Activated CD8-positive, alpha-beta memory T cell treated with anti-CD3 and anti-CD28 coated beads, Interleukin-2, amount 10 ng/mL, durations not matched to agents 7 days and 5 days (primary cell): ENCODE measurements at regions not wholly inside any gene's neighbourhood (a gene's known extent, or its start where the extent isn't known, plus 50 kb on each side); places are given as distances from the start of the nearest gene placed in this dataset.
"Not testable (repeated sequence)": the region's sequence is repeated elsewhere in the genome, so short reads cannot be mapped to it uniquely, and the experiment has no call there.

ENCODE experiments used
- ATAC-seq: fragments of 150-1000 bp; cut with Tn5 transposase; one replicate; pipeline ENCODE4 v1.10.0; 2021; ENCODE audit warnings: moderate library complexity
- CTCF ChIA-PET: fragments of 350-600 bp; sonication (Branson Sonifier 250); formaldehyde crosslinking; loops from one replicate; lab custom pipeline; 2021; ENCODE audit warnings: antibody characterized with exemption; lab: Charles Lee
- DNase-seq: peaks from one replicate; pipeline ENCODE4 v3.0.0-alpha.2; 2020
- H3K27ac Mint-ChIP-seq: one replicate; pipeline ENCODE4 v1.8.0; 2021; ENCODE audit warnings: mild to moderate bottlenecking, mixed read lengths
- H3K27me3 Mint-ChIP-seq: one replicate; pipeline ENCODE4 v1.8.0; 2021; ENCODE audit warnings: mixed read lengths
- H3K36me3 Mint-ChIP-seq: one replicate; pipeline ENCODE4 v1.8.0; 2021; ENCODE audit warnings: mild to moderate bottlenecking, mixed read lengths
- H3K4me1 Mint-ChIP-seq: one replicate; pipeline ENCODE4 v1.8.0; 2021; ENCODE audit warnings: mixed read lengths
- H3K4me3 Mint-ChIP-seq: one replicate; pipeline ENCODE4 v1.8.0; 2021; ENCODE audit warnings: mild to moderate bottlenecking, moderate library complexity, mixed read lengths
- H3K9me3 Mint-ChIP-seq: one replicate; pipeline ENCODE4 v1.8.0; 2022; ENCODE audit warnings: low read depth, mixed read lengths

GRCh38 chr5:158593925-158594324 is 505.8 kb downstream of the EBF1 start:
- ATAC-seq (no peak), DNase-seq (no peak)
- Mint-ChIP-seq H3K4me1 (no peaks in the 10 kb centered on the region), H3K27me3 (no peaks in the 10 kb centered on the region), H3K36me3 (no peaks in the 10 kb centered on the region), H3K4me3 (no peak overlapping the region), H3K9me3 (no peaks in the 10 kb centered on the region), H3K27ac (no peak overlapping the region)
- CTCF ChIA-PET = no interaction called here

- CTCF ChIA-PET = no interaction called here
- H3K4me3 Mint-ChIP-seq = no peak overlapping the region
- H3K36me3 Mint-ChIP-seq = no peaks in the 10 kb centered on the region
- ATAC-seq = no peak
- no peak overlapping the region for H3K27ac Mint-ChIP-seq
- H3K27me3 Mint-ChIP-seq = no peaks in the 10 kb centered on the region
- no peaks in the 10 kb centered on the region for H3K4me1 Mint-ChIP-seq
- no peak for DNase-seq
- H3K9me3 Mint-ChIP-seq = no peaks in the 10 kb centered on the region
Measured at GRCh38 chr5:158591301-158591863, 508.3 kb downstream of the EBF1 start.

- no peak overlapping the region for H3K27ac Mint-ChIP-seq
- ATAC-seq (no peak), DNase-seq (no peak)
- no peaks in the 10 kb centered on the region for H3K9me3 Mint-ChIP-seq
- no peak overlapping the region for H3K4me3 Mint-ChIP-seq
- H3K36me3 Mint-ChIP-seq = no peaks in the 10 kb centered on the region
- no peaks in the 10 kb centered on the region for H3K27me3 Mint-ChIP-seq
- CTCF ChIA-PET = no interaction called here
- H3K4me1 Mint-ChIP-seq = no peaks in the 10 kb centered on the region
Measured at GRCh38 chr5:158590746-158591300, 508.9 kb downstream of the EBF1 start.

GRCh38 chr5:158589939-158590338 is 509.8 kb downstream of the EBF1 start:
- Mint-ChIP-seq H3K27ac (no peak overlapping the region), H3K9me3 (no peaks in the 10 kb centered on the region), H3K4me1 (no peaks in the 10 kb centered on the region), H3K36me3 (no peaks in the 10 kb centered on the region), H3K4me3 (no peak overlapping the region), H3K27me3 (no peaks in the 10 kb centered on the region)
- no peak for DNase-seq
- no peak for ATAC-seq
- CTCF ChIA-PET = no interaction called here

- no peaks in the 10 kb centered on the region for H3K36me3 Mint-ChIP-seq
- DNase-seq (no peak), ATAC-seq (no peak)
- H3K4me3 Mint-ChIP-seq = no peak overlapping the region
- CTCF ChIA-PET = no interaction called here
- H3K4me1 Mint-ChIP-seq = no peaks in the 10 kb centered on the region
- H3K27ac Mint-ChIP-seq = no peak overlapping the region
- no peaks in the 10 kb centered on the region for H3K9me3 Mint-ChIP-seq
- no peaks in the 10 kb centered on the region for H3K27me3 Mint-ChIP-seq
Measured at GRCh38 chr5:158588617-158589016, 511.1 kb downstream of the EBF1 start.

- no peak for DNase-seq
- H3K27me3 Mint-ChIP-seq = no peaks in the 10 kb centered on the region
- H3K4me3 Mint-ChIP-seq = no peak overlapping the region
- CTCF ChIA-PET = no interaction called here
- no peak overlapping the region for H3K27ac Mint-ChIP-seq
- H3K9me3 Mint-ChIP-seq = no peaks in the 10 kb centered on the region
- H3K36me3 Mint-ChIP-seq = no peaks in the 10 kb centered on the region
- H3K4me1 Mint-ChIP-seq = no peaks in the 10 kb centered on the region
- no peak for ATAC-seq
Measured at GRCh38 chr5:158586054-158586453, 513.7 kb downstream of the EBF1 start.

GRCh38 chr5:158582669-158583068 is 517.0 kb downstream of the EBF1 start:
- DNase-seq, H3K36me3 Mint-ChIP-seq, H3K4me3 Mint-ChIP-seq, CTCF ChIA-PET, H3K9me3 Mint-ChIP-seq, ATAC-seq, H3K4me1 Mint-ChIP-seq, H3K27me3 Mint-ChIP-seq, H3K27ac Mint-ChIP-seq: not testable (repeated sequence)

- H3K4me1 Mint-ChIP-seq = no peaks in the 10 kb centered on the region
- CTCF ChIA-PET = no interaction called here
- H3K36me3 Mint-ChIP-seq = no peaks in the 10 kb centered on the region
- peaks cover 2% of the 10 kb centered on the region for H3K9me3 Mint-ChIP-seq
- no peak overlapping the region for H3K4me3 Mint-ChIP-seq
- DNase-seq = no peak
- H3K27me3 Mint-ChIP-seq = no peaks in the 10 kb centered on the region
- ATAC-seq = no peak
- no peak overlapping the region for H3K27ac Mint-ChIP-seq
Measured at GRCh38 chr5:158573829-158574228, 525.9 kb downstream of the EBF1 start.

GRCh38 chr5:158570502-158570901 is 529.2 kb downstream of the EBF1 start:
- no peaks in the 10 kb centered on the region for H3K36me3 Mint-ChIP-seq
- CTCF ChIA-PET = no interaction called here
- H3K27me3 Mint-ChIP-seq = no peaks in the 10 kb centered on the region
- H3K4me3 Mint-ChIP-seq = no peak overlapping the region
- no peak overlapping the region for H3K27ac Mint-ChIP-seq
- no peaks in the 10 kb centered on the region for H3K4me1 Mint-ChIP-seq
- DNase-seq = no peak
- no peaks in the 10 kb centered on the region for H3K9me3 Mint-ChIP-seq
- ATAC-seq = no peak

- DNase-seq = no peak
- ATAC-seq = no peak
- Mint-ChIP-seq H3K9me3 (no peaks in the 10 kb centered on the region), H3K4me1 (no peaks in the 10 kb centered on the region), H3K4me3 (no peak overlapping the region), H3K27me3 (no peaks in the 10 kb centered on the region), H3K36me3 (no peaks in the 10 kb centered on the region), H3K27ac (no peak overlapping the region)
- CTCF ChIA-PET = no interaction called here
Measured at GRCh38 chr5:158569534-158569933, 530.2 kb downstream of the EBF1 start.

GRCh38 chr5:158565017-158565789 is 534.5 kb downstream of the EBF1 start:
- H3K4me3 Mint-ChIP-seq = no peak overlapping the region
- CTCF ChIA-PET = interaction anchor here (1.2 kb wide), 1 partner anchor 10 kb away, joined by 3 read pairs; no protein-coding TSS in a partner anchor

GRCh38 chr5:158563760-158564390 is 535.8 kb downstream of the EBF1 start:
- peaks cover 2% of the 10 kb centered on the region for H3K9me3 Mint-ChIP-seq
- ATAC-seq (no peak), DNase-seq (no peak)
- no peak overlapping the region for H3K27ac Mint-ChIP-seq
- no peaks in the 10 kb centered on the region for H3K27me3 Mint-ChIP-seq
- H3K4me3 Mint-ChIP-seq = no peak overlapping the region
- H3K36me3 Mint-ChIP-seq = no peaks in the 10 kb centered on the region
- CTCF ChIA-PET = interaction anchor here (1.2 kb wide), 1 partner anchor 9 kb away, joined by 3 read pairs; no protein-coding TSS in a partner anchor
- peaks cover 6% of the 10 kb centered on the region for H3K4me1 Mint-ChIP-seq

More at GRCh38 chr5:158565017-158565789, 534.5 kb downstream of the EBF1 start:
- Mint-ChIP-seq H3K36me3 (no peaks in the 10 kb centered on the region), H3K27me3 (no peaks in the 10 kb centered on the region), H3K9me3 (peaks cover 2% of the 10 kb centered on the region), H3K4me1 (peaks cover 3% of the 10 kb centered on the region), H3K27ac (no peak overlapping the region)
- DNase-seq (no peak), ATAC-seq (no peak)

- H3K9me3 Mint-ChIP-seq = peaks cover 2% of the 10 kb centered on the region
- no peak for ATAC-seq
- CTCF ChIA-PET = no interaction called here
- no peak for DNase-seq
- no peak overlapping the region for H3K27ac Mint-ChIP-seq
- H3K27me3 Mint-ChIP-seq = no peaks in the 10 kb centered on the region
- H3K36me3 Mint-ChIP-seq = no peaks in the 10 kb centered on the region
- H3K4me3 Mint-ChIP-seq = no peak overlapping the region
- H3K4me1 Mint-ChIP-seq = peaks cover 6% of the 10 kb centered on the region
Measured at GRCh38 chr5:158561562-158562190, 538.0 kb downstream of the EBF1 start.
